ENCODE measurements at regions not wholly inside any gene's neighbourhood (a gene's known extent, or its start where the extent isn't known, plus 50 kb on each side); places are given as distances from the start of the nearest gene placed in this dataset.

DNA sequence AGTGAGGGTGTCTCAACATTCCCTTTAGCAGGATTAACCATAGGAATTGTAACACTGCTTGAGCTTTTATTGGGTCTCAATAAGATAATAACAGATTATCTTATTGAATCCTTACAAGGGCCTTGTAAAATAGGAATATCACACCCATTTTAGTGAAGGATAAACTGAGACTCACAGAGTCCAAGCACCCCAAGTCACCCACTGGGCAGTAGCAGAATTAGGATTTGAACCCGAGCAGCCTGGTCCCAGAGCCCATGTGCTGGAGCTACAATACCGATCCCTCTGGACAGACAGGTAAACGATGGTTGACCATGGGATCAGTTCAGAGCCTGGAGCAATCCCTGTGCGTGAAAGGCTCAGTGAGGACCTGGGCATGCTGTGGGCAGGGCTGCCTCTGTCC is 56.3 kb upstream of the MRPS22 start:
- no peaks in the 10 kb centered on the region for H3K27me3 ChIP-seq (ENCODE audit: insufficient read depth, low read depth)
- intact Hi-C loops (cut with micrococcal nuclease; ENCODE audit: unreplicated experiment) = no loop called here
- TF ChIP-seq EZH2 (IDR thresholded peaks at IDR 0.05; ENCODE audit: low read depth) = no peak
- TF ChIP-seq, protein P1, sequence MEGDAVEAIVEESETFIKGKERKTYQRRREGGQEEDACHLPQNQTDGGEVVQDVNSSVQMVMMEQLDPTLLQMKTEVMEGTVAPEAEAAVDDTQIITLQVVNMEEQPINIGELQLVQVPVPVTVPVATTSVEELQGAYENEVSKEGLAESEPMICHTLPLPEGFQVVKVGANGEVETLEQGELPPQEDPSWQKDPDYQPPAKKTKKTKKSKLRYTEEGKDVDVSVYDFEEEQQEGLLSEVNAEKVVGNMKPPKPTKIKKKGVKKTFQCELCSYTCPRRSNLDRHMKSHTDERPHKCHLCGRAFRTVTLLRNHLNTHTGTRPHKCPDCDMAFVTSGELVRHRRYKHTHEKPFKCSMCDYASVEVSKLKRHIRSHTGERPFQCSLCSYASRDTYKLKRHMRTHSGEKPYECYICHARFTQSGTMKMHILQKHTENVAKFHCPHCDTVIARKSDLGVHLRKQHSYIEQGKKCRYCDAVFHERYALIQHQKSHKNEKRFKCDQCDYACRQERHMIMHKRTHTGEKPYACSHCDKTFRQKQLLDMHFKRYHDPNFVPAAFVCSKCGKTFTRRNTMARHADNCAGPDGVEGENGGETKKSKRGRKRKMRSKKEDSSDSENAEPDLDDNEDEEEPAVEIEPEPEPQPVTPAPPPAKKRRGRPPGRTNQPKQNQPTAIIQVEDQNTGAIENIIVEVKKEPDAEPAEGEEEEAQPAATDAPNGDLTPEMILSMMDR (conservative IDR thresholded peaks at IDR 0.05) = no peak
- H3K79me2 ChIP-seq (ENCODE audit: low read depth) = no peaks in the 10 kb centered on the region
- H3K9me3 ChIP-seq (ENCODE audit: insufficient read depth, low read depth) = no peaks in the 10 kb centered on the region
- no peaks in the 10 kb centered on the region for H3F3A ChIP-seq (ENCODE audit: insufficient read depth, low read depth)
- no peak overlapping the region for H2AFZ ChIP-seq
- DNase-seq = no peak
- no peak overlapping the region for H3K27ac ChIP-seq
- CTCF ChIA-PET = no interaction called here
- H3K36me3 ChIP-seq (ENCODE audit: low read depth) = no peaks in the 10 kb centered on the region
- H4K20me1 ChIP-seq (ENCODE audit: insufficient read depth) = no peaks in the 10 kb centered on the region
- POLR2A ChIA-PET (ENCODE audit: unreplicated experiment) = no interaction called here
- H3K4me1 ChIP-seq (replicated peaks; ENCODE audit: insufficient read depth) = no peaks in the 10 kb centered on the region
- H3K4me3 ChIP-seq = no peak overlapping the region
- BruUV-seq (replicated peaks) = no TSS peak
- no peak overlapping the region for H3K4me2 ChIP-seq
- no peaks in the 10 kb centered on the region for H3K9me2 ChIP-seq (ENCODE audit: insufficient read depth)

DNA sequence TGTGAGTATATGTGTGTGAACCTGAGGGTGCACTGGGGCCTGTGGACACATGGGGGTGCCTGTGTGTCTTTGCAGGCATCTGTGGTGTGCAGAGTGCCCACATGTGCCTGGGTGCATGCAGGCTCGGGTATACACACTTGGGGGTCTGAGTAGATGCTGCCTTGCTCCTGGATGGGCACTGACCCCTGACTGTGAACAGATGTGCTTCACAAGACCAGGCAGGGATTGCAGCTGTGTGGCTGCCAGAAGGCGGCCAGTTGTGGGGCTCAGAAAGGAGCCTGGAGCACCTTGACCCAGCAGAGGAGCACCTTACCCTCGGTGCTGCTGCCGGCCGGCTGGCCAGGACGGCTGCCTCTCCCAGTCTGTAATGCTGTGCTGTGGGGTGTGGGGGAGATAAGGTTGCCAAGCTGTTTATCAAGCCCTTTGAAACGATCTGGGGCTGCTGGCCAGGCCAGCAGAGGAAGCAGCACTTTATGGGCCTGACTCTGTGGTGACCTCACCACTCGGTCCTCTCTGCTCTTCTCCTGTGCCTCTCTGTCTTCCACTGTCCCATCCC is 55.5 kb upstream of the MRPS22 start:
- Histone ChIP-seq H3K79me2 (ENCODE audit: low read depth) (no peaks in the 10 kb centered on the region), H3K4me2 (no peak overlapping the region), H4K20me1 (ENCODE audit: insufficient read depth) (no peaks in the 10 kb centered on the region), H3K9me2 (ENCODE audit: insufficient read depth) (no peaks in the 10 kb centered on the region), H3K4me1 (replicated peaks; ENCODE audit: insufficient read depth) (no peaks in the 10 kb centered on the region), H3K27ac (no peak overlapping the region), H3K9me3 (ENCODE audit: insufficient read depth, low read depth) (no peaks in the 10 kb centered on the region), H3K4me3 (no peak overlapping the region), H3K27me3 (ENCODE audit: insufficient read depth, low read depth) (no peaks in the 10 kb centered on the region), H3F3A (ENCODE audit: insufficient read depth, low read depth) (no peaks in the 10 kb centered on the region), H2AFZ (no peak overlapping the region), H3K36me3 (ENCODE audit: low read depth) (no peaks in the 10 kb centered on the region)
- DNase-seq = no peak
- no peak for TF ChIP-seq EZH2 (IDR thresholded peaks at IDR 0.05; ENCODE audit: low read depth)
- TF ChIP-seq, protein P1 (conservative IDR thresholded peaks at IDR 0.05) = peak; percentile 34; the same call in 1 of the 2 replicates
- intact Hi-C loops (cut with micrococcal nuclease; ENCODE audit: unreplicated experiment) = loop anchor here (1.0 kb wide), 1 partner anchor 41 kb away; no protein-coding TSS in a partner anchor
- CTCF ChIA-PET = no interaction called here
- BruUV-seq (replicated peaks) = no TSS peak
- POLR2A ChIA-PET (ENCODE audit: unreplicated experiment) = no interaction called here

DNA sequence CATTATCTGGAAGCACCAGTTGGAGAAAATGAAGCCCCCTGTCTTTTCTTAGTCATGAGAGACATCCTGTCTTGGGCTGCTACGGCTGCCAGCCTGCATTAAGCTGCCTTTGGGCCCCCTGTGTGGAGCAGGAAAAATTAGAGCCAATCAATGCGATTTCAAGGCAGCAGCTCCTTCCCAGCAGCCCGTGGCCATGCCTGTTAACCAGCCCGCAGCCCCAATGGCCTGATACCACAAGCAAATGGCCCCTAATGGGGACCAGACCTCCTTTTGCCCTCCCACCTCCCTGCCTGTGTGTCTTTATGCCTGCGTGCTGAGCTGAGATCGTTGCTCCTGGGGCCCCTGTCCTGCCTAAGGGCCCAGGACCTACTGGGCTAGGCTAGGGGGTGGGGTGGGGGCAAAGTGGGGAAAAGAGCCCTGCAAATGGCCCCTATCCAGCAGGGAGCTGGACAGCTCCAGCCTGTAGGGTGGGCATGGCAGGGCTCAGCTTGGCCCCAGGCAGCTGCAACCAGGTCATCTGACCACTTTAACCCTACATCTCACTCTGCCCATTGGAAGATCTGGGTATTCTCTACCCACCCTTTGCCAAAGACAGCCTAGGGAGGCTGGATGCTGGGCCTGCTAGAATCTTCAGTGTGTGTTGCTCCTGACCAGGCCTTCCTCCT is 53.8 kb upstream of the MRPS22 start:
- no peaks in the 10 kb centered on the region for H3K4me1 ChIP-seq (replicated peaks; ENCODE audit: insufficient read depth)
- H3K36me3 ChIP-seq (ENCODE audit: low read depth) = no peaks in the 10 kb centered on the region
- DNase-seq = no peak
- H2AFZ ChIP-seq = no peak overlapping the region
- H3K4me2 ChIP-seq = no peak overlapping the region
- no peaks in the 10 kb centered on the region for H3K27me3 ChIP-seq (ENCODE audit: insufficient read depth, low read depth)
- no peaks in the 10 kb centered on the region for H3K79me2 ChIP-seq (ENCODE audit: low read depth)
- H3K4me3 ChIP-seq = no peak overlapping the region
- BruUV-seq (replicated peaks) = no TSS peak
- no peak overlapping the region for H3K27ac ChIP-seq
- intact Hi-C loops (cut with micrococcal nuclease; ENCODE audit: unreplicated experiment) = no loop called here
- H3K9me3 ChIP-seq (ENCODE audit: insufficient read depth, low read depth) = no peaks in the 10 kb centered on the region
- H4K20me1 ChIP-seq (ENCODE audit: insufficient read depth) = no peaks in the 10 kb centered on the region
- H3K9me2 ChIP-seq (ENCODE audit: insufficient read depth) = no peaks in the 10 kb centered on the region
- CTCF ChIA-PET = no interaction called here
- TF ChIP-seq, protein P1 (conservative IDR thresholded peaks at IDR 0.05) = no peak
- no peak for TF ChIP-seq EZH2 (IDR thresholded peaks at IDR 0.05; ENCODE audit: low read depth)
- no peaks in the 10 kb centered on the region for H3F3A ChIP-seq (ENCODE audit: insufficient read depth, low read depth)
- POLR2A ChIA-PET (ENCODE audit: unreplicated experiment) = no interaction called here

All from PC-9 (cell line).